ENCODE measurements at regions not wholly inside any gene's neighbourhood (a gene's known extent, or its start where the extent isn't known, plus 50 kb on each side); places are given as distances from the start of the nearest gene placed in this dataset.

DNA sequence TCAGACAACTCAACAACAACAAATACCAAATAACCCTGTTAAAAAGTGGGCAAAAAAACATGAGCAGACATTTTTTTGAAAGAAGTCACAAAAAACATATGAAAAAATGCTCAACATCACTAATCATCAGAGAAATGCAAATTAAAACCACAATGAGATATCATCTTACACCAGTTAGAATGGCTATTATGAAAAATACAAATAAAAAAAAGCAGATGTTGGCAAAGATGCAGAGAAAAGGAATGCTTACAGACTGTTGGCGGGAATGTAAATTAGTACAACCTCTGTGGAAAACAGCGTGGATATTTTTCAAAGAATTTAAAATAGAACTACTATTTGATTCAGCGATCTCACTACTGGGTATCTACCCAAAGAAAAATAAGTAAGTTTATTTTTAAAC, 114.0 kb downstream of the SLC38A4 start:
- Histone ChIP-seq H3K4me1 (replicated peaks) (no peaks in the 10 kb centered on the region), H3K27me3 (replicated peaks; ENCODE audit: insufficient read depth) (no peaks in the 10 kb centered on the region), H3K27ac (no peak overlapping the region), H3K9me3 (no peaks in the 10 kb centered on the region), H3K36me3 (no peaks in the 10 kb centered on the region), H3K4me3 (no peak overlapping the region)
- no peak for TF ChIP-seq POLR2A (IDR thresholded peaks at IDR 0.05)
- TF ChIP-seq POLR2AphosphoS5 (IDR thresholded peaks at IDR 0.05), result no peak
- TF ChIP-seq, protein P1, sequence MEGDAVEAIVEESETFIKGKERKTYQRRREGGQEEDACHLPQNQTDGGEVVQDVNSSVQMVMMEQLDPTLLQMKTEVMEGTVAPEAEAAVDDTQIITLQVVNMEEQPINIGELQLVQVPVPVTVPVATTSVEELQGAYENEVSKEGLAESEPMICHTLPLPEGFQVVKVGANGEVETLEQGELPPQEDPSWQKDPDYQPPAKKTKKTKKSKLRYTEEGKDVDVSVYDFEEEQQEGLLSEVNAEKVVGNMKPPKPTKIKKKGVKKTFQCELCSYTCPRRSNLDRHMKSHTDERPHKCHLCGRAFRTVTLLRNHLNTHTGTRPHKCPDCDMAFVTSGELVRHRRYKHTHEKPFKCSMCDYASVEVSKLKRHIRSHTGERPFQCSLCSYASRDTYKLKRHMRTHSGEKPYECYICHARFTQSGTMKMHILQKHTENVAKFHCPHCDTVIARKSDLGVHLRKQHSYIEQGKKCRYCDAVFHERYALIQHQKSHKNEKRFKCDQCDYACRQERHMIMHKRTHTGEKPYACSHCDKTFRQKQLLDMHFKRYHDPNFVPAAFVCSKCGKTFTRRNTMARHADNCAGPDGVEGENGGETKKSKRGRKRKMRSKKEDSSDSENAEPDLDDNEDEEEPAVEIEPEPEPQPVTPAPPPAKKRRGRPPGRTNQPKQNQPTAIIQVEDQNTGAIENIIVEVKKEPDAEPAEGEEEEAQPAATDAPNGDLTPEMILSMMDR (IDR thresholded peaks at IDR 0.05), result no peak
- 73% methylated on average over 3 of the region's 3 CpGs for WGBS
- intact Hi-C loops (cut with DNase I), result no loop called here
- DNase-seq (ENCODE audit: low spot score), result no peak

GRCh38 chr12:46710125-46710743, 115.6 kb downstream of the SLC38A4 start:
- no peaks in the 10 kb centered on the region for H3K4me1 ChIP-seq (replicated peaks)
- intact Hi-C loops (cut with DNase I), result no loop called here
- TF ChIP-seq, protein P1 (IDR thresholded peaks at IDR 0.05), result no peak
- TF ChIP-seq POLR2A (IDR thresholded peaks at IDR 0.05) (no peak), POLR2AphosphoS5 (IDR thresholded peaks at IDR 0.05) (no peak)
- no peaks in the 10 kb centered on the region for H3K36me3 ChIP-seq
- no peak for DNase-seq (ENCODE audit: low spot score)
- 96% methylated on average over 9 of the region's 9 CpGs for WGBS
- H3K27me3 ChIP-seq (replicated peaks; ENCODE audit: insufficient read depth), result no peaks in the 10 kb centered on the region
- H3K4me3 ChIP-seq, result no peak overlapping the region
- no peaks in the 10 kb centered on the region for H3K9me3 ChIP-seq
- no peak overlapping the region for H3K27ac ChIP-seq

- peak; percentile 75 for DNase-seq (ENCODE audit: low spot score)
- TF ChIP-seq, protein P1 (IDR thresholded peaks at IDR 0.05), result no peak
- TF ChIP-seq POLR2AphosphoS5 (IDR thresholded peaks at IDR 0.05), result peak; percentile 82
- H3K4me3 ChIP-seq, result no peak overlapping the region
- whole genome bisulfite sequencing, result 38% methylated on average over 9 of the region's 9 CpGs
- no peaks in the 10 kb centered on the region for H3K9me3 ChIP-seq
- intact Hi-C loops (cut with DNase I), result no loop called here
- H3K36me3 ChIP-seq, result no peaks in the 10 kb centered on the region
- H3K4me1 ChIP-seq (replicated peaks), result peaks cover 4% of the 10 kb centered on the region
- peak overlapping the region; percentile 14 to 23 for H3K27ac ChIP-seq
- no peaks in the 10 kb centered on the region for H3K27me3 ChIP-seq (replicated peaks; ENCODE audit: insufficient read depth)
Observed at GRCh38 chr12:46702581-46703344, 123.0 kb downstream of the SLC38A4 start.

DNA sequence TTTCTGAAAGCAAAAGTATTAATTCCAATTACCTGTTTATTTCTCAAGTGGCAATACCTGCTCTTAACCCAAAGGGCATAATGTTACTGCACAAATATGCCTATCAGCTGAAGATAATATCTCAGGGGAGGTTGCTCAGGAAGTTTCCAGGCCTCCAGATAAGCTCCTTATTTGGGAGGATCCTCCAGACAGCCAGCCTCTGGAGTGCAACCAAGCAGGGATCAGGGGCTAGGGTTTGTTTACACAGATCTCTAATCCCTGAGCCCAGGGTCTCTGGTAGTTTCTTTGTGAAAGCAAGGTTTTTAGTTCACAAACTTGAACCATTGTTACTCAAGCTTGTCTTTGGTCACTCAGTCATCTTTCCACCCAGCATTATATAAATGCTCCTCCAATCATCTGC, 124.4 kb downstream of the SLC38A4 start:
- Histone ChIP-seq H3K27me3 (replicated peaks; ENCODE audit: insufficient read depth) (no peaks in the 10 kb centered on the region), H3K4me3 (no peak overlapping the region), H3K9me3 (no peaks in the 10 kb centered on the region), H3K36me3 (no peaks in the 10 kb centered on the region), H3K27ac (no peak overlapping the region), H3K4me1 (replicated peaks) (peaks cover 4% of the 10 kb centered on the region)
- DNase-seq (ENCODE audit: low spot score), result no peak
- TF ChIP-seq, protein P1 (IDR thresholded peaks at IDR 0.05), result no peak
- no peak for TF ChIP-seq POLR2AphosphoS5 (IDR thresholded peaks at IDR 0.05)
- TF ChIP-seq POLR2A (IDR thresholded peaks at IDR 0.05), result no peak
- intact Hi-C loops (cut with DNase I), result no loop called here

DNA sequence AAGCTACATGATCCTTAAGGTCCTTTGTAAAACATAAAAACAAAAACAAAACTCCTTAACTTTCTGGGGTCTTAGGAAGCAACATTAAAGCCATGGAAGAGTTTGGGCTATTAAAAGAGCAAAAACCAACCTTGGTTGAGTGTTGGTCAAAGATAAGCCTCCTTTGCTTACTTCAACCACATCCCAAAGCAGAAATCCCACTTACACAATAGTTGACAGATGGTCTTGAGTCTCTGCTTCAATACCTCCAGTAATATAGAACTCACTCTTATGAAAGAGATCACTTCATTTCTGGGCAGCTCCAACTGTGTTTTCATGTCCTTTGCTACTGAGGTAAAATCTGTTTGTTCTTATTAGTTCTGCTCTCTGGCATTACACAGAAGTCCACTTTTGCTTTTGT, 125.8 kb downstream of the SLC38A4 start:
- Histone ChIP-seq H3K36me3 (no peaks in the 10 kb centered on the region), H3K4me3 (no peak overlapping the region), H3K27ac (no peak overlapping the region), H3K27me3 (replicated peaks; ENCODE audit: insufficient read depth) (no peaks in the 10 kb centered on the region), H3K4me1 (replicated peaks) (peaks cover 4% of the 10 kb centered on the region), H3K9me3 (no peaks in the 10 kb centered on the region)
- no peak for DNase-seq (ENCODE audit: low spot score)
- intact Hi-C loops (cut with DNase I), result no loop called here
- TF ChIP-seq POLR2AphosphoS5 (IDR thresholded peaks at IDR 0.05), result no peak
- TF ChIP-seq, protein P1 (IDR thresholded peaks at IDR 0.05), result no peak
- TF ChIP-seq POLR2A (IDR thresholded peaks at IDR 0.05), result no peak
